ENCODE measurements at regions not wholly inside any gene's neighbourhood (a gene's known extent, or its start where the extent isn't known, plus 50 kb on each side); places are given as distances from the start of the nearest gene placed in this dataset.

DNA sequence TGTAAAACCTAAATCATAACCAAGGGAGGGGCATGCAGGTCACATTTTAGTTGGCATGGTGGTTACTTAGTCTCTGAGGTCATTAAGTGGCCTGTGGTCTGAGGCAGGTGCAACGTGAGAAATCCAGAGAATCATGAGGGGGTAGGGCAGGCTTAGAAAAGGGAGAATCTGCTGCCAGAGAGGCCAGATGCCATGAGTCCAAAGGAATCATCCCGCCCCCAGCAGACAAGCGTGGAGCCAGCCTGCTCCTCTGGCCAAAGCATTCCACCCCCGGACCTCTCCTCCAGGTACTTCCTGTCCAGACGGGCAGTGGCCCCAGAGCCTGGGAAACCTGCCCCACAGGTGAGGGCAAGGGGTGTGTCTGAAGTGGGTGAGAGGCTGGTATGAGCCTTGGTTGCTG lies 196.4 kb upstream of the ZNF32 start:
- intact Hi-C loops (cut with DNase I; ENCODE audit: low total_unique reads) = no loop called here
- no peak overlapping the region for H3K27ac ChIP-seq
- WGBS, 2 donors = 84 to 86% methylated on average over 5 of the region's 5 CpGs
- no peaks in the 10 kb centered on the region for H3K36me3 ChIP-seq (ENCODE audit: low read depth, missing control alignments)
- H3K4me3 ChIP-seq = no peak overlapping the region
- H3K9me3 ChIP-seq = no peaks in the 10 kb centered on the region
- H3K4me1 ChIP-seq = no peaks in the 10 kb centered on the region
- no peak for DNase-seq
- TF ChIP-seq, protein P1, sequence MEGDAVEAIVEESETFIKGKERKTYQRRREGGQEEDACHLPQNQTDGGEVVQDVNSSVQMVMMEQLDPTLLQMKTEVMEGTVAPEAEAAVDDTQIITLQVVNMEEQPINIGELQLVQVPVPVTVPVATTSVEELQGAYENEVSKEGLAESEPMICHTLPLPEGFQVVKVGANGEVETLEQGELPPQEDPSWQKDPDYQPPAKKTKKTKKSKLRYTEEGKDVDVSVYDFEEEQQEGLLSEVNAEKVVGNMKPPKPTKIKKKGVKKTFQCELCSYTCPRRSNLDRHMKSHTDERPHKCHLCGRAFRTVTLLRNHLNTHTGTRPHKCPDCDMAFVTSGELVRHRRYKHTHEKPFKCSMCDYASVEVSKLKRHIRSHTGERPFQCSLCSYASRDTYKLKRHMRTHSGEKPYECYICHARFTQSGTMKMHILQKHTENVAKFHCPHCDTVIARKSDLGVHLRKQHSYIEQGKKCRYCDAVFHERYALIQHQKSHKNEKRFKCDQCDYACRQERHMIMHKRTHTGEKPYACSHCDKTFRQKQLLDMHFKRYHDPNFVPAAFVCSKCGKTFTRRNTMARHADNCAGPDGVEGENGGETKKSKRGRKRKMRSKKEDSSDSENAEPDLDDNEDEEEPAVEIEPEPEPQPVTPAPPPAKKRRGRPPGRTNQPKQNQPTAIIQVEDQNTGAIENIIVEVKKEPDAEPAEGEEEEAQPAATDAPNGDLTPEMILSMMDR (IDR thresholded peaks at IDR 0.05) = no peak
- TF ChIP-seq POLR2A (IDR thresholded peaks at IDR 0.05) = no peak
- H3K27me3 ChIP-seq = no peaks in the 10 kb centered on the region

DNA sequence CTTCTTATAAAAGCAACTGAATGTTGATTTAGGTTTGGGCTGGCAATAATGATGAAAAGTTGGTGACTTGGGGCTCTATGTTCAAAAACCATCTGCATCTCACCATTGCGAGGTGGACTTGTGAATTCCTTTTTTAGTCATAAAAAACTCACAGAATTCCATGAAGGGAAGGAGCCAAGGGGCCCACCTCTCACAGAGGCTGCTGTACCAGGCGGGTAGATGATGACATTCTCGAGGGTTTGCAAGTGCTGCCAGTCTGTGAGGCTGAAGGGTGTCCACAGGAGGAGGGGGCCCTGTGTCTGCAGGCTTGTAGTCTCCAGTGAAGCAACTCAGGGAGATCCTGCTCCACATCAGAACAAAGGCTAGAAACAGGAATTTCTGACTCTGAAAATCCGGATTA lies 195.5 kb upstream of the ZNF32 start:
- H3K36me3 ChIP-seq (ENCODE audit: low read depth, missing control alignments) = no peaks in the 10 kb centered on the region
- TF ChIP-seq, protein P1 (IDR thresholded peaks at IDR 0.05) = no peak
- no peak for TF ChIP-seq POLR2A (IDR thresholded peaks at IDR 0.05)
- H3K4me3 ChIP-seq = no peak overlapping the region
- DNase-seq = no peak
- H3K4me1 ChIP-seq = no peaks in the 10 kb centered on the region
- H3K27me3 ChIP-seq = no peaks in the 10 kb centered on the region
- no peaks in the 10 kb centered on the region for H3K9me3 ChIP-seq
- intact Hi-C loops (cut with DNase I; ENCODE audit: low total_unique reads) = no loop called here
- WGBS, 2 donors = 91 to 97% methylated on average over 4 of the region's 4 CpGs
- H3K27ac ChIP-seq = no peak overlapping the region

DNA sequence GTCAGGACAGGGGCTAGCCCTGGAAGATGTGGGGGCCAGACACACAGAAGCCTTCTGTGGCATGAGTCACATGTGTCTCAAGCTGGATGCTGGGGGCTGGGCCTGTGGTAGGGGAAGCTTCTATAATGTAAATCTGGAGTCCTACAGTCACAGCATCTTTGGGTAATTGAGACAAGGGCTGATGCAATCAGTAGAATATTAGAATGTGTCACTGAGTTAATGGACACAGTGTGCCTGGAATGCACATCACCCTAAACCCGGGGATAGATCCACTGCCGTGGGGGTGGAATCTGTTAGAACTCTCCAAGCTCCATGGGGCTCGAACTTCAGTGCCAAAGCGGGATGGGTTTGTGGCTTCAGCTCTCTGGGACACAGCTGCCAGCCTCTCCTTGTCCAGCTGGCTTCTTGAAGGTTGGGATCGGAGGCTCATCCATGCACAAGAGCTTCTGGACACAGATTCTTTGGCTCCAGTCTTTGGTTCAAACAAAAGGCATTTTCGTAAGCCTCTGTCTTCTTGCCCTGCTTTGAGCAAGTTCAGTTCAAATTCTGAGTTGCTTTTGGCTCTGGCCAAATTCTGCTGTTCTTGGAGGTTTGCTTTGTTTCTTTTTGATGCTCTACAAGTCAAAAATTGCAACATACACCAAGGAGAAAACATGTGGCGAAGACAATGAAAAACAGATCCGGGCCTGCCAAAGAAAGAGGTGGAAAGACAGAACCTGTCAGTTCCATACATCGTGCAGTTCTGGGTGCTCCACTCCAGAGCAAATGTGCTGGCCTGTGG lies 194.8 kb upstream of the ZNF32 start:
- H3K36me3 ChIP-seq (ENCODE audit: low read depth, missing control alignments) = no peaks in the 10 kb centered on the region
- H3K4me3 ChIP-seq = no peak overlapping the region
- TF ChIP-seq POLR2A (IDR thresholded peaks at IDR 0.05) = no peak
- TF ChIP-seq, protein P1 (IDR thresholded peaks at IDR 0.05) = no peak
- DNase-seq = no peak
- H3K27ac ChIP-seq = no peak overlapping the region
- WGBS, 2 donors = 52 to 65% methylated on average over 9 of the region's 9 CpGs
- H3K9me3 ChIP-seq = no peaks in the 10 kb centered on the region
- no peaks in the 10 kb centered on the region for H3K27me3 ChIP-seq
- no peaks in the 10 kb centered on the region for H3K4me1 ChIP-seq
- intact Hi-C loops (cut with DNase I; ENCODE audit: low total_unique reads) = no loop called here

DNA sequence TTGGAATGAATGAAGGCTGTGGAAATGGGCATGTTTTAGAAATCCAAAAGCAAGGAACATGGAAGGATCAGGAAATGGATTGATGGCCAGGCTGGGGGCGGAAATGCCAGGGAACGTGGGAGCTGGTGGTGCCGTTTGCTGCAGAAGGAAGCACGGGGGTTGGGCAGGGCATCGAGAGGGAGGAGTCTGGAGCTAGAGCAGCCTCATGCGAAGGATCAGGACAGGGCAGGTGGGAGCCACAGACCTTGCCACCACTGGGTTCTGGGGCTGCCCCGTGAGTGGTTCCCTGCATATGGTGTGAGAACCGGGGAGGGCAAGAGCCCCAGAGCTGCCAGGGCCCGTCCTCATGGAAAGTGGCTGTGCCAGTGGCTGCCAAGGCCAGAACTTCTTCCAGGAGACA lies 193.8 kb upstream of the ZNF32 start:
- WGBS, 2 donors = 75 to 84% methylated on average over 9 of the region's 9 CpGs

More for the DNA sequence above, 193.8 kb upstream of the ZNF32 start:
- Histone ChIP-seq H3K4me3 (no peak overlapping the region), H3K4me1 (no peaks in the 10 kb centered on the region), H3K27me3 (no peaks in the 10 kb centered on the region), H3K9me3 (no peaks in the 10 kb centered on the region), H3K27ac (no peak overlapping the region), H3K36me3 (ENCODE audit: low read depth, missing control alignments) (no peaks in the 10 kb centered on the region)
- no peak for TF ChIP-seq POLR2A (IDR thresholded peaks at IDR 0.05)
- TF ChIP-seq, protein P1 (IDR thresholded peaks at IDR 0.05) = no peak
- intact Hi-C loops (cut with DNase I; ENCODE audit: low total_unique reads) = no loop called here
- DNase-seq = no peak
